ENCODE measurements at regions not wholly inside any gene's neighbourhood (a gene's known extent, or its start where the extent isn't known, plus 50 kb on each side); places are given as distances from the start of the nearest gene placed in this dataset.

DNA sequence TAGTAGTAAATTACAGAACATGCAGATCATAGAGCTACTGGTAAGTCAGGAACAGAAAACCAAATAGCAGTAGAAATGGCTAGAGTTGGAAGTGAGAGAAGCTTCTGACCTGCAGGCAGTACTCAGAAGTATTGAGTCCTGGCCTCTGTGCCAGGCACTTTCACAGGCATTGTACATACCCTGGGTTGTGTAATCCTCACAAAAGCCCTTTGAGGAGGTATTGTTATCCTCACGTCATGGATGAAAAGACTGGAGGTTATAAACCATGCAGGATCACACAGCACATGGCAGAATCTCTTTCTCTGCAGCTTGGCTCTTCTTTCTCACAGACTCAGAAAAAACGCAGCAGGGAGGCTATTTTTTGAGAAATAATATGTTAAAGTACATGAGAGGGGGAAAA, 789.3 kb upstream of the FAM98A start:
- DNase-seq (ENCODE audit: low read depth), result no peak
- TF ChIP-seq, protein P1, sequence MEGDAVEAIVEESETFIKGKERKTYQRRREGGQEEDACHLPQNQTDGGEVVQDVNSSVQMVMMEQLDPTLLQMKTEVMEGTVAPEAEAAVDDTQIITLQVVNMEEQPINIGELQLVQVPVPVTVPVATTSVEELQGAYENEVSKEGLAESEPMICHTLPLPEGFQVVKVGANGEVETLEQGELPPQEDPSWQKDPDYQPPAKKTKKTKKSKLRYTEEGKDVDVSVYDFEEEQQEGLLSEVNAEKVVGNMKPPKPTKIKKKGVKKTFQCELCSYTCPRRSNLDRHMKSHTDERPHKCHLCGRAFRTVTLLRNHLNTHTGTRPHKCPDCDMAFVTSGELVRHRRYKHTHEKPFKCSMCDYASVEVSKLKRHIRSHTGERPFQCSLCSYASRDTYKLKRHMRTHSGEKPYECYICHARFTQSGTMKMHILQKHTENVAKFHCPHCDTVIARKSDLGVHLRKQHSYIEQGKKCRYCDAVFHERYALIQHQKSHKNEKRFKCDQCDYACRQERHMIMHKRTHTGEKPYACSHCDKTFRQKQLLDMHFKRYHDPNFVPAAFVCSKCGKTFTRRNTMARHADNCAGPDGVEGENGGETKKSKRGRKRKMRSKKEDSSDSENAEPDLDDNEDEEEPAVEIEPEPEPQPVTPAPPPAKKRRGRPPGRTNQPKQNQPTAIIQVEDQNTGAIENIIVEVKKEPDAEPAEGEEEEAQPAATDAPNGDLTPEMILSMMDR (IDR thresholded peaks at IDR 0.05; ENCODE audit: low read length, missing control alignments), result no peak
- no peak overlapping the region for H3K4me3 ChIP-seq (replicated peaks; ENCODE audit: low read depth, low read length)

DNA sequence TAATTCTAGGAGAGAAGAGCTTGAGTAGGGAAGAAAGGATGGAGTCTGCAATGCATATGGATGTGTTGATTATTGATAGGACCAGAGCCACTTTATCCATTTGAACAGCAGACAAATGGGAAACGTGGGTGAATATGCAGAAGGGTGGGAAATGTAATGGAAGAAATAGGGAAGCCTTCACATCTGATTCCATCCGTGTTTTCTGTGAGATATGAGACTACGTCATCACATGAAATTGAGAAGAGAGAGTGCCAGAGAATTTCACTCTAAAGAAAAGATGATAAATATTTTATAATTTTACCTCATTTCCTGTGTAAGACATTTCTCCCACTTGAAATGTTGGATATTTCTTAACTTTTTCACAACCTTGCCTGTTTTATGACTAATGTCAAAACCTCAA, 788.4 kb upstream of the FAM98A start:
- H3K4me3 ChIP-seq (replicated peaks; ENCODE audit: low read depth, low read length), result no peak overlapping the region
- no peak for DNase-seq (ENCODE audit: low read depth)
- TF ChIP-seq, protein P1 (IDR thresholded peaks at IDR 0.05; ENCODE audit: low read length, missing control alignments), result no peak

DNA sequence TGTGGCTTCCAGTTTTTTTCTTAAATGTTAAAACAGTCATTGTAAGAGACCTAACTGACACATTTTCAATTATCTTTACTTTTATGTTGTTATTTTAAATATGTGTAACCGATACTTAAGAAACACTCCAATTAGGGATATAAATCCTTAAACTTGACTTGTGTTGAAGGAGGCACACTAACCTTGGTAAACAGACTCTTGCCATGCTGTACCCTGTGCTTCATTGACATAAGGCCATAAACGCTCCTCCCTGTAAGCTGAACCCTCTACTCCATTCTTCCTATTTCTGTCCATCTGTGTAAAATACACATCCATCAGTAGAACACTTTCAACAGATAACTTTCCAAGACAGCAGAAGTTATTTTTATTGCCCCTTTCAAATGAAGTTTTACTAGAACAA, 780.5 kb upstream of the FAM98A start:
- no peak overlapping the region for H3K4me3 ChIP-seq (replicated peaks; ENCODE audit: low read depth, low read length)
- TF ChIP-seq, protein P1 (IDR thresholded peaks at IDR 0.05; ENCODE audit: low read length, missing control alignments), result no peak
- DNase-seq (ENCODE audit: low read depth), result no peak

DNA sequence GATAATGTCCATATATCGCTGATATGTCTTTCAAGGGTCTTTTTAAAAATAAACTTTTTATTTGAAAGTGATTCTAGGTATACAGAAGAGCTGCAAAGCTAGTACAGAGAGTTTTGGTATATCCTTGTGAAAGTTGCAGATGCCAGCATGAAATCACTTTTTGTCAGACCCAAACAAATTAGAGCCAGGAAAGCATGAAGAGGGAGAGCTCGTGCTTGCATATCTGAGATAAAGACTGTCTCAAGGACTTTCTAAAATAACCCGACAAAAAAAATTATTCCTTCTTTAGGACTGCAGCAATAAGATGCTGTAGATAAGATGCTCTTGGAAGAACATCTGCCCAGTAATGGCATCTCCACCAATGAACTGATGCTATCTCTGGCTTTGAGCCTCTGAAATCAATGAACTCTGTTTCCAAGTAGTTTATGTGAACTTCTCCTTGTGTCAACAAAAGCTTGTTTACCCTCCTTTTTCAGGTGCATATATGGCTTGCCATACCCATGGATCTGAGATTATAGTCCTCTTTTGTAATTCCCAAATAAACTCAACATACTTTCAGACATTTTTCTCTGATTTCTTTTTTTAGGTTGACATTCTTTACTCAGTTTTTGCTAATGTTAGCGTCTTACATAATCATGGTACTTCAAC, 774.6 kb upstream of the FAM98A start:
- H3K4me3 ChIP-seq (replicated peaks; ENCODE audit: low read depth, low read length), result no peak overlapping the region
- DNase-seq (ENCODE audit: low read depth), result no peak
- TF ChIP-seq, protein P1 (IDR thresholded peaks at IDR 0.05; ENCODE audit: low read length, missing control alignments), result no peak

DNA sequence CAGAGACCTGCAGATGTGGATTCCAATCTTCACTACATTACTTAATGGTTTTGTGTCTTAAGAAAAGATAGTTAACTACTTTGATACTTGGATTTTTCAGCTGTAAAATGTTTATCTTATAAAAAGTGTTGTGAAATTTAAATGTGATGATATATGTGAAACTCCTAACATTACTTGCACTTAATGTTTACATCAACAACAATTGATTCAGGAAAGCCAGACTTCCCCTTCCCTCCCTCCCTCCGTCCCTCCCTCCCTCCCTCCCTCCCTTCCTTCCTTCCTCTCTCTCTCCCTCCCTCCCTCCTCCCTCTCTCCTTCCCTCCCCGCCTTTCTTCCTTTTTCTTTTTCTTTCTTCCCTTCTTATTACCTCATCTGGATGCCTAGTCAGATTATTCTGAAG, 773.9 kb upstream of the FAM98A start:
- no peak for DNase-seq (ENCODE audit: low read depth)
- no peak overlapping the region for H3K4me3 ChIP-seq (replicated peaks; ENCODE audit: low read depth, low read length)
- TF ChIP-seq, protein P1 (IDR thresholded peaks at IDR 0.05; ENCODE audit: low read length, missing control alignments), result no peak

DNA sequence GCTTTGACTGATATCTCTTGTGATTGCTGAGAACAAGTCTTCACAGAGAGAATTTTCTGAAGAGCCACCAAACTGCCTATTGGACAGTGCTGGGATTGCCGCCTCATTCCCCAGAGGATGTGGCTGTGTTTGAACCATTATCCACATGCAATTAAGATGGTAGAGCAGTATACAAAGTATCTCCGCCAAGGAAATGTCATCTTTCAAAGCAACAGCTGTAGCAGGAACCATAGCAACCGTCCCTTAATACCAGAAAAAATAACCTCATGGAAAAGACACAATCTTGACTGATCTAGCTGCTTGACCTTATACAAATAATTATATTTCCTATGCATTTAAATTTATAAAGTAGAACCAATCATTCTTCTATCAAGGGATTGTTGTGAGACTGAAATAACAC, 772.6 kb upstream of the FAM98A start:
- DNase-seq (ENCODE audit: low read depth), result no peak
- TF ChIP-seq, protein P1 (IDR thresholded peaks at IDR 0.05; ENCODE audit: low read length, missing control alignments), result no peak
- H3K4me3 ChIP-seq (replicated peaks; ENCODE audit: low read depth, low read length), result no peak overlapping the region

DNA sequence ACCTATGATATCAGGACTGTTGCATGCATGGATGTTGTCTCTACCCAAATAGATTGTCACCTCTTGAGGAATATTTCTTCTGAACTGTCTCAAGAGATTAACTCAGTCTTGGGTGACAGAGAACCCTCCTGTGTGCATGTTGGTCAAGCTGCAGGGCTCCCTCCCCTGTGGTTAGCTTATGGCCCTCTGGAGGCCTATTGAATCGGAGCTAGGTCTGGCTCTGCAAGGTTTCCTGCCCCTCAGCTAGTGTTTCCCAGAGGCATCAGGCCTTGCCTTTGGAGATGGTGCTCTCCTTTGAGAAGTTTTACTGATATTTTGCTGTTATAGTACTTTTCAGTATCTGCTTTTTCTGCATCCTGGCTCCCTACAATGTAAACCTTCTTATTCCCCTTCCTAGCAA, 769.2 kb upstream of the FAM98A start:
- no peak overlapping the region for H3K4me3 ChIP-seq (replicated peaks; ENCODE audit: low read depth, low read length)
- TF ChIP-seq, protein P1 (IDR thresholded peaks at IDR 0.05; ENCODE audit: low read length, missing control alignments), result no peak
- DNase-seq (ENCODE audit: low read depth), result no peak
